NCI-H1694 treated with DMSO at 0.1 percent for 48 hours (cell line): ENCODE measurements at regions not wholly inside any gene's neighbourhood (a gene's known extent, or its start where the extent isn't known, plus 50 kb on each side); places are given as distances from the start of the nearest gene placed in this dataset.

Source experiments
- DNase-seq: peaks from one replicate; lab custom pipeline; 2025; lab: John Stamatoyannopoulos, UW

- no peak for DNase-seq
These were observed 562.8 kb upstream of the BTBD3 start for GRCh38 chr20:11354846-11355245.

DNA sequence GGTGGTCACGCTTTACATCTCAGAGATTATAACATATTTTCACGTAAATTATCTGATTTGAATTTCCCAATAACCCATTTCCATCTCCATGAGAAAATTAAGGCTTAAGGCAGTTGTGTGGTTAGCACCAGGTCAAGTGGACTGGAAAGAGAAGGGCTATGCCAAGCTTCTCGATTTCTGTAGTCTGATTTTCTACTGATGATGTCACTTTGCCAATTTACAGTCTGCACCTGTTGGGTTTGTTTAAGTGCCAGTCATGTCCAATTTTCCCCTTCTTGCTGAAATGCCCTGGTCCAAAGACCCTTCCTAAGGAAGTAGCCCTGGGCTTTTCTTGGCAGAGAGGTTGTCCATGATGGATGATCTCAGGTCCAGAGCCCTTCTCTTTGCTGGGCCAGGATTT is 562.3 kb upstream of the BTBD3 start:
- DNase-seq, result no peak

DNA sequence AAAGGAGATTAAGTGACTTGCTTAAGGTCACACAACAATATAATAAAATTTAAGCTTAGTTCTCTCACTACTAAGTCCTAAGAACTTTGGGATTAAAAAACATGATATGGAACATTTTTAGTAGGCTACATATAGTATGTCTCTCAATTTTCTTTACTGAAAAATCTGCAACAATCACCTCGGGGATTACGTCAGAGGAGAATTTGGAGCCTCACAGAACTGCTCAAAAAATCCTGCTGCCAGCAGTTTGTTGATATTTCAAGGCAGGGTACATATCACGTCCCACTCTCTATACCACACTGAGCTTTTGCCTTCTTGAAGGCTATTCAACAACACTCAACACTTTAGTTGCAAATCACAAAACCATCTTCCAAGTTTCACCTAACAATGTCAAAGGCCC is 561.6 kb upstream of the BTBD3 start:
- no peak for DNase-seq

DNA sequence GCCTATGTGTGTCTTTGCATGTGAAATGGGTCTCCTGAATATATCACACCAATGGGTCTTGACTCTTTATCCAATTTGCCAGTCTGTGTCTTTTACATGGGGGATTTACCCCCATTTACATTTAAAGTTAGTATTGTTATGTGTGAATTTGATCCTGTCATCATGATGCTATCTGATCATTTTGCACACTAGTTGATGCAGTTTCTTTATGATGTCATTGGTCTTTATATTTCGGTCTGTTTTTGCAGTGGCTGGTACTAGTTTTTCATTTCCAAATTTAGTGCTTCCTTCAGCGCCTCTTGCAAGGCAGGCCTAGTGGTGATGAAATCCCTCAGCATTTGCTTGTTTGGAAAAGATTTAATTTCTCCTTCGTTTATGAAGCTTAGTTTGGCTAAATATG is 555.2 kb upstream of the BTBD3 start:
- no peak for DNase-seq

GRCh38 chr20:11364736-11365135 is 553.0 kb upstream of the BTBD3 start:
- DNase-seq, result no peak

DNA sequence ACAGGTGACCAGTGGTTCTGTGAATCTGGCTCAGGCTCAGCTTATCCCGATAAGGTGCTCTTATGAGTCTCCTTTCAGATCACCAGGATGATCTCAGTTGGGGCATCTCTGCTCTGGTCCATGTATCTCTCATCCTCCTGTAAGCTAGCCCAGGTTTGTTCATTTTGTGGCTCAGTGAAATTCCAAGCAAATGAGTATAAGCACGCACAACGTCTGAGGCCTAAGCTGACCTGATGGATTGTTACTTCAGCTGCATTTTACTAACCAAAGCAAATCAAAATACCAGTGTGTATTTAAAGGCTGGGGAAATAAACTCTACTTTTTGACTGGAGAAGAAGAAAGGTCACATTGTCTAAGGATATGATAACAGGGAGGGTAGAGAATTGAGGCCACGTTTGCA is 551.0 kb upstream of the BTBD3 start:
- DNase-seq, result no peak

- DNase-seq, result no peak
These were observed 549.2 kb upstream of the BTBD3 start for GRCh38 chr20:11368499-11368898.

- no peak for DNase-seq
These were observed 548.6 kb upstream of the BTBD3 start for GRCh38 chr20:11368965-11369711.

- DNase-seq, result no peak
These were observed 545.9 kb upstream of the BTBD3 start for GRCh38 chr20:11371831-11372230.

DNA sequence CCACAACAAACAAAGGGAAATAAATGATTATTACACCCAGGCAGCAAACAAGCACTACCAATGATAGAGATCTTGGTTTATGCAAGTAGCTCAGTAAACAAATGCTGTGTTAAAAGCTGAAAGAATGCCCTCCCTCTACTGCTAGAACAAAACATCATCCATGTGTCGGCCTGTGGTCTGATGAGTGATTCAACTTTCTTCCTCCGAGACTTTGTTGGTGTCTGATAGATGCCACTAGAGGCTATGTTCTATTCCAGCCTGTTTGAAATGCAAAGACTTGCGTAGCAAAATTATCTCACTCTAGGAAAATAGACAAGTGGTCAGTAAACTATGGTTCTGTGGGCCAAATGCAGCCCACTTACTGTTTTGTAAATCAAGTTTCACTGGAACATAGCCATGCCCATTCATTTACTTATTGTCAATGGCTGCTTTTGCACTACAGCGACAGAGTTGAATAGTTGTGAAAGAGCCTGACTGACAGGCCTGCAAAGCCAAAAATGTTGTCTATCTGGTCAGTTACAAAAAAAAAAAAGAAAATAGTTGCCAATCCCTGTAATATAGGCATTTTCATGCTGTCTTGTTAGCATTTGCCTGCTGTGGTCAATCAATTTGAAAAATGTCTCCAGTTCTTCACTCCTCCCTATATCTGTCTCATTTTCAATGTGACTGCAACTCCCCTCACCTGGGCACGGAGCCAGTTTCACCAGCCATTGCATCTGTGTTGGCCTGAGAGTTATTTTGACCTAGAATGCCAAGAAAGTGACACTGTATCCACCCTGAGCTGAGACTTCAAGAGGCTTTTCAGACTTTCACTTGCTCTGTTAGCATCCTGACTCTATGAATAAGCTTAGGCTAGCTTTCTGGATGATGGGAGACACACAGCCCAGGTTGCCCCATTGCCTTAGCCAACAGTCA is 544.6 kb upstream of the BTBD3 start:
- DNase-seq, result no peak

DNA sequence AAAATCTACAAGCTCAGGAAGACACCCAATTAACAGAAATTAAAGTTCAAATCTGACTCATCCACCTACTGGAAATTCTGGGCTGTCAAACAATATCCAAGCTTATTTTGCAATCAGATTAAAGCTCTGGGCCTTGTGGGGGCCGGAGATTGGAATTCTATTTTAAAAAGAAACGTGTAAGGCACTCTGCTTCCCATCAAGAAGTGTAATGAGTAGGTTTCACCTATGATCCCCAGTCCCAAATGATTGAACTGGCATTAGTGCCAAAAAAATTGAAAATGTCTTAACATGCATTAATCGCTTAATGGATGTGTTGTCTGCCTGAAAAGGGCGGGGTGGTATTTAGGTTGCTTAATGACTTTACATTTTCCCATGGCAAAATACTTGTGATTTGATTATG is 542.4 kb upstream of the BTBD3 start:
- DNase-seq, result no peak

- DNase-seq, result no peak
These were observed 541.7 kb upstream of the BTBD3 start for GRCh38 chr20:11375966-11376365.

DNA sequence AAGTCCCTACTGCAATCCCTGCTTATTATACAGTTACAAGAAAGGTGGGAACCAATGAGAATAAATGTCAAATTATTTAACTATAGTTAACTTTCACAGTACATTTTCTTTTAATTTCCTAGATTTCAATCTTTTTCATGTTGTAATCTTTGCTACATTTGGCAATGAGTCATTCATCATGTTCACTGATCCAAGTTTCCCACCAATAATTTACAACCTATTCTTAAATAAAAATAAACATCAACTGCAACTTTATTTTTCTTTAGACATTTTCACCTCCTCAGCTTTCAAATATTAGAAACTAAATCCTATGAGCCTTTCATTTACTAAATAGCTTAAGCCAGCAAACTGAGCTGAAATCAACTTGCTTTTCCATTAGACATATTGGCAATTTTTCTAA is 541.3 kb upstream of the BTBD3 start:
- DNase-seq, result no peak

DNA sequence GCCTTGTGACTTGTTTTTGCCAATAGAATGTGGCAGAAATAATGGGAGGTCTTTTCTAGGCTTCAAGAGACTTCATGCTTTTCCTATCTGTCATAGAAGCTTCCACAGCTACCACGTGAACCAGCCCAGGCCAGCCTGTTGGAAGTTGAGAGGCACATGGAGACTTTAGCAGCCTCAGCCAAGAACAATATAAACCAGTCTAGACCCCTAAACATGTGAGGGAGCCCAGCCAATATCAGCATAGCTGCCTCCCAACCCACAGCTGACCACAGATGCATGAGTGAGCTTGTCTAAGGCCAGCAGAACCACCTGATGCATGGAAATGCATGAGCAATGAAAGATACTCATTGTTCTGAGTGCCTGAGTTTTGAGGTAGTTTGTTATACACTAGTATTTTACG is 540.7 kb upstream of the BTBD3 start:
- no peak for DNase-seq

DNA sequence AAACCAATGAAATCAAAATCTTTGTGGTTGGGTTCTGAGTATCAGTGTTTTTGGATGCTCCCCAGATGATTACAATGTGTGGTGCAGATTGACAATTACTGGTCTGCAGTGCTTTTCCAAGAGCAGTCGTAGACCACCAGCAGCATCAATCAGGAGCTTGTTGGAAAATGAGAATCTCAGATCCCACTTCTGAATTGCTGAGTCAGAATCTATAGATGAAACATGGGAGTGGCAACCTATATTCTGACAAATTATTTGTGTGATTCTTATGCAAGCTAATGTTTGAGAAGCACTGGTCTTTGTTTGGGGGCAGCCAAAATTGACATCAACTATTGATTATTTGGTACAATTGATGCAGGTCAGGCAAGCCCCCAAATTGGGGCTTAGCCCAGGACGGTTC is 539.9 kb upstream of the BTBD3 start:
- no peak for DNase-seq

- no peak for DNase-seq
These were observed 539.4 kb upstream of the BTBD3 start for GRCh38 chr20:11378252-11378651.

- no peak for DNase-seq
These were observed 538.3 kb upstream of the BTBD3 start for GRCh38 chr20:11379257-11380011.

- no peak for DNase-seq
These were observed 537.4 kb upstream of the BTBD3 start for GRCh38 chr20:11380283-11380682.

DNA sequence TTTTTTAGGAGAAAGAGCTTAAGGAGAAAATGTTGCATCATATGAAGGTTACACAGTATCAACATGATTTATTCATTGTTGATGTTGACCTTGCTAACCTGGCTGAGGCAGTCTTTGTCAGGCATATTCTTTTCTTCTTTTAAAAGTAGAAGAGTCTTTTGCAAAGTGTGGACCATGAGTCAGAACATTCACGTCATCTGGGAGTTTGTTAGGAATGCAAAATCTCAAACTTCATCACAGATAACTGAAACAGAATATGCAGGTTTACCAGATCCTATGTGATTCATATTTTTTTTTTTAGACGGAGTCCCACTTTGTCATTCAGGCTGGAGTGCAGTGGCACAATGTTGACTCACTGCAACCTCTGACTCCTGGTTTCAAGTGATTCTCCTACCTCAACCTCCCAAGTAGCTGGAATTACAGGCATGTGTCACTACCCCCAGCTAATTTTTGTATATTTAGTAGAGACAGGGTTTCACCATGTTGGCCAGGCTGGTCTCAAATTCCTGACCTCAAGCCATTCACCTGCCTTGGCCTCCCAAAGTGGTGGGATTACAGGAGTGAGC is 530.4 kb upstream of the BTBD3 start:
- no peak for DNase-seq

DNA sequence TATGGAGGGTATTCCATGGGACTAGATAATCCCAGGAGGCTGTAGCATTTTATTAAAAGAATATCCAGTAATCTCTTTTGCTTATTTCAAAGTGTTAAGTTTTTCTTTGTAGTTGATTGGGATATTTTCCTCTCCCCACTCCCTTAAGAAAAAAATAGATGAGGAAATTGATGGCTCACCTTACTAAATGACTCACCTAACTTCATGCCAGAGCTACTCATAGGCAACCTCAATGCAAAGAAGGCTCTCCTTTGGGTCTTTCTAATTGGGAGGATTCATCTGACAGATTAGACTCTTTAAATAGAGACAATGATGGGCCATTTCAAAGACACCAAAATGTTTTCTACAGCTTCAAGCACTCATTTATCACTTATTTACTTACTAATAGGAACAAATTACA is 528.5 kb upstream of the BTBD3 start:
- DNase-seq, result no peak

DNA sequence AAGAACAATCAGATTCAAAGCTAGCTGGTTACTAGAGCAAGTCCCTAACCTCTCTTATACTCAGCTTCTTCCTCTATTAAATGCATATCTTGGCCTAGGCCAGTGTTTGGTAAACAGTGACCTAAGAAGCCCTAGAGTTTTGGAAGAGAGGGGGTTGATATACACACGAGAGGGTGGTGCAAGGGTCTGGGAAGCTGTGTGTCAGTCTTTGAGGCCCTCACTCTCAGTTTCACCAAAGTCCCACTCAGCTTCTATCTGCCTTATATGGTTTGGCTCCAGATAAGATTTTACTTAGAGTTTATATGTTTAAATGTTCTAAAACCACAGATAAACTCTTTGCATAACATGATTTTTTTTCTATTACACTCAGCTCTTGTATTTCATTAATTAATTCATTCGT is 526.1 kb upstream of the BTBD3 start:
- DNase-seq, result no peak

GRCh38 chr20:11394145-11394833 is 523.4 kb upstream of the BTBD3 start:
- DNase-seq, result no peak
